GM18499 (cell line): ENCODE measurements at regions not wholly inside any gene's neighbourhood (a gene's known extent, or its start where the extent isn't known, plus 50 kb on each side); places are given as distances from the start of the nearest gene placed in this dataset.
"Not testable (repeated sequence)": the region's sequence is repeated elsewhere in the genome, so short reads cannot be mapped to it uniquely, and the experiment has no call there.

Experiments
- ATAC-seq: cut with Tn5 transposase; IDR thresholded peaks from one replicate; pipeline ENCODE4 v1.9.1; 2021; ENCODE audit warnings: moderate number of reproducible peaks; ENCODE audit not compliant: insufficient read depth, unreplicated experiment

DNA sequence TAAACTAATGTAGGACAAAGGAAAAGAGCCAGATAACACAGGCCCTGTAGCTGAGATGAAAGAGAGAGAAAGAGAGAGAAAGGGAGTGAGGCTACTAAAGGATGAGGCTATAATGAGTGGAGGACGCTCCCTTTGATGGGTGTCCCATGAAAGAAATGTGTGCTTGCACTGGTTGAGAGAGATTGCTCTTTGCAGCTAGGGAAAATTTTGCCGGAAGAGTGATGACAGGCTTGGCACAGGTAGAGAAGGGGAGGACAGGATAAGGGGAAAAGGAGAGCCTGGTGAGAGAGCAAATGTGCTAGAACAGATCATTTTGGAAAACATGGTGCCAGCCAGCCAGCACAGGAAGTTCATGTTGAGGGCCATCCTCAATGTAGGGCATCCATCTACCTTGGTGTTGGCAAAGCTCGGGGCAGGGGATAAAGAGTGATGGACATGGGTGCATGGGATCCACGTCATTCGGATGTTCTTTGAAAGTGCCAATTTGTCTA lies 248.6 kb downstream of the BTG1 start:
- ATAC-seq, result no peak

DNA sequence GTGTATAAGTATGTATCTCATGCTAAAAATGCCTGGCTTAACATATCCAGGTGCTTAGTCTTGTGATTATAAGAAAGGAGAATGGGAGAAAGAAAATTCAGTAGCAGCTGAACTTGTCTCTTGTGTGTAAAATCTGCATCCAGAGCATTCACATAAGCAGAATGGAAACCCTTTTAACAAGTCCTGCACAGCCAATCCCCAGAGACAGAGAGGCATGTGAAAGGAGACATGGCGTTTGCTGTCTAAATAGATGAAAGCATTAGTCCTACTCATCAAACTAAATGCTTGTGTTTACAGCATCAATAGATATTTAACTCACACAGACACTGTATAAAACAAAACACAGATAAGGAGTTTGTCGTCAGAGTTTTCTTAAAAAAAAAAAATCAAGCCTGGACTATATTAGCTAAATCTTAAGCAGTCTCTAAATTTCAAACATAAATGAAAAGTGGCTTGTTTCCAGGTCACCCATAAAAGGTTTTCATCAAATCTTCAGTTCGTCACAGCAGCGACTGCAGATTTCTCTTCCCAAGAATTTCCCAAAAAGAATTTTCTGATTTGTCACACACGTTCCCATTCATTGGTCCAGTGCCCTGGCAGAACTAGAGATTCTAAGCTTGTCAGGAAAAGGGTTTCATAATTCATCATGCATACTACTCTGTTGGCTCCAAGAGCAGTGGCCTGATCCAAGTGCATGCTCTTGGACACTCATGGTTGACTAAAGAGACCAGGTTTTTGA lies 249.2 kb downstream of the BTG1 start:
- ATAC-seq, result no peak

DNA sequence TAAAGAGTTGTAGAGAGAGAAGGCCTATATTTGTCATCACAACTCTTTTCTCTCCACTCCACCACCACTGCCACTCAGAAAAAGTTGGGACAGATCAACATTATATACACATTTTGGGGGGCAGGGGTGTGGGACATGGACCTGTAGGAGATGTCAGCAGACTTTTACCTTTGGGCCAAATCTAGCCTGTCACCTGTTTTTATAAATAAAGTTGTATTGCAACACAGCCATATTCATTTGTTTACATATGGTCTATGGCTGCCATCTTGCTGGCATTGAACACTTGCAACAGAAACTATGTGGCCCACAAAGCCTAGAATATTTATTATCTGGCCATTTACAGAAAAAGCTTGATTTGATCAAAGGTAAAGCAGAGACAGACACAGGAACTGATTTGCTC lies 250.7 kb downstream of the BTG1 start:
- no peak for ATAC-seq

DNA sequence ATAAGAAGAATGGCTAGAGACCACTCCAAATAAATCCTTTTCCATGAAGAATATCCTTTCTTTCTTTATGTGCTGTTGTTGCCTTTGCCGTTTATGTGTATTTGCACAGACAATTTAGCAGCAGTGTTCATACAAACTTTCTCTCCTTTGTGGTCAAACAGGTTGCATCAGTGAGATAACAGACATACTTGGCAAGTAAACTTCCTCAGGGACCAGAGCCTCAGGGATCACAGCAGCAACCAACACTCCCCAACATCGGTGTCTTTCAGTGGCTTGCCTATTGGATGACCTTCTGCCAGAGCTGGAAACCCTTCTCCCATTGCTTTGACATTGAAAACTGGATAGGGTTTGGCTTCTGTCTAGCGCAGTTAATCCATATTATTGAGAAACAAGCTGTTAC lies 252.2 kb downstream of the BTG1 start:
- ATAC-seq, result no peak

DNA sequence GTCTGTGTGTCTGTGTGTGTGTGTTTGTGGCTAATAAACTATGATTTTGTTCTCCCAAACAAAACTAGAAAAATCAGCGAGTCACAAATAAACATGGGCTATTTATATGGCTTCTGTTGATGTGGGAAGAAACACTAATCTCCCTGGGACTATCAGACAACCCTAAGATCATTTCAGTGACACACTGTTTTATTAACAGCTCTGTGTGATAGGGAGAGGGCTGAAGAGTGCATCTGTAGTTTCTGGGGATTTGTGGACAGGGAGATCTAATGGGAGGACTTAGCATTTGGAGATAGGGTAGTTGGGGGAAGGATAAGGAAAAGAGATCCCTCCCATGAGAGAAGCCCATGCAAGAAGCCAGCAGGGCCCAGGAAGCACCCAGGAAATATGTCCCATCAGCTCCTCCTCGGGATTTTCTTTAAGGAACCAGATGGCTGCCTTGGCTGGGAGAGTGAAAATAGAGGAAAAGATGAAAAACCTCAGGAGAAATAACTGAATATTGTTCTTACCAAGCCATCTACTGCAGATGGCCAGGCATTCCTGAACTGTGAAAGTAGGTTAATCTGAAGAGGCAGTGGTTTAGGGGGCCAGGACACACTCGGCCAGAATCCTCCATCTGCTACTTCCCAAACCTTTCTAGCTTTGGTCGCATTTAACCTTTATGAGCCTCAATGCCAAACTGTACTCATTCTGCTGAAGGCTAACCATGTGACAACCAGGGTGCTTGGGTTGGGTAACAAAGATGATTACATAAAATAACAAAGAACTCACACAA lies 253.4 kb downstream of the BTG1 start:
- ATAC-seq, result no peak

DNA sequence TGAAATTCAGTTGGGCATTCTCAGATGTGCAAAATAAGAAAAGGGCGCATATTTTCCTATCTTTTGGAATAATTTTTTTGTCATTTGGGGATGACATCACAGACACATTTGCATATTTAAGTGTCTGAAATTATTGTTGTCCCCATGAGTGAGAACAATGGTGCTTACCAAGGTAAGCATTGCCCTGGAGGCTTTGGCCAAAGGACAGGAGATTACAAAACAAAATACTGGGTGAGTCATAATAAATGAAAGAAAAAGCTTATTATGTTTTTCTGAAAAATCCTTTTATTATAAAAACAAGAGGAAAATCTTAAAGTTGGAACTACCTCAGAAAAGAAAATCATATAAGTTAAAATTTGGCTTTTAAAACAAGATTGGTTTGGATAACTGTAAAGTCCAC lies 254.9 kb downstream of the BTG1 start:
- ATAC-seq, result no peak

DNA sequence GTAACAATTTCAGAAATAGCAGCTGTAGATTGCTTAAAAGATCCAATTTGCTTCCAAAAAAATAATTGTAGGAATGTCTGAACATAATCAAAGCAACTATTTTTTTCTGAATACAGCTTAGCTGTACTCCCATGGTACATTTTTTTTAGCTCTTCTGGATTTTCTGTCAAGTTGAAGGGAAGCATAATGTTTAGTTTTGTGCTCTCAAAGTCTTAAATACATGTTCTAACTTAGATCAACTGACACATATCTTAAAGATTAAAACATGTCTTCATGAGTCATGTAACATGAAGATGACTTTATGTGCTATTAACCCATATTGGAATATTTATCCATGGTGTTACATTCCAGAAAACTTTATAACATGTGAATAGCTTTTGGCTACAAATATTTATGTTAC lies 255.7 kb downstream of the BTG1 start:
- no peak for ATAC-seq

DNA sequence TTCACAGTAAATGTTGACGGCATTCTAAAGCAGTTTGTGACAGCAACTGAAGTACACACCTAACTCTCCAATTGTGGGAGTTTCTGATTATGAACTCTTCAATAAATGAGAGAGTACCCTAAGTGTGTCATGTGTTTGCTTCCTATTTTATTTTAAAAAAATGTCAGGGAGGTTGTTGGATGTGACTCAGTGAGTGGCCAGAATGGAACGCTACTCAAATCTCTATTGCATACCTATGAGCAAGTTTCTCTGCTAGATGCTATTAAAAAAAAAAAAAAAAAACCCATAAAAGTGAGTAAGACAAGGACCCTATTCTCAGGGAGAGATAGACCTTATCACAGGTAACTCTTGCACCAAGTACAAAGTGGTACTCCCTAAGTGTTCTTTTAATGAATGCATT lies 256.6 kb downstream of the BTG1 start:
- no peak for ATAC-seq

DNA sequence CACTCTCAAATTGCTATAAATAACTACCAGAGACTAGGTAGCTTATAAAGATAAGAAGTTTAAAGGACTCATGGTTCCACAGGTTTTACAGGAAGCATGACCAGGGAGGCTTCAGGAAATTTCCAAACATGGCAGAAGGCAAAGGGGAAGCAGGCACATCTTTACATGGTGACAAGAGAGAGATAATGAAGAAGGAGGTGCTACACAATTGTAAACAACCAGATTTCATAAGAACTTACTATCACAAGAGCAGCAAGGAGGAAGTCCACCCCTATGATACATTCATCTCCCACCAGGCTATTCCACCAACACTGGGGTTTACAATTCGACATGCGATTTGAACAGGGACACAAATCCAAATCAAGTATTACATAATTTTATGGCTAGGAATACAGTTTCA lies 257.7 kb downstream of the BTG1 start:
- ATAC-seq, result no peak

DNA sequence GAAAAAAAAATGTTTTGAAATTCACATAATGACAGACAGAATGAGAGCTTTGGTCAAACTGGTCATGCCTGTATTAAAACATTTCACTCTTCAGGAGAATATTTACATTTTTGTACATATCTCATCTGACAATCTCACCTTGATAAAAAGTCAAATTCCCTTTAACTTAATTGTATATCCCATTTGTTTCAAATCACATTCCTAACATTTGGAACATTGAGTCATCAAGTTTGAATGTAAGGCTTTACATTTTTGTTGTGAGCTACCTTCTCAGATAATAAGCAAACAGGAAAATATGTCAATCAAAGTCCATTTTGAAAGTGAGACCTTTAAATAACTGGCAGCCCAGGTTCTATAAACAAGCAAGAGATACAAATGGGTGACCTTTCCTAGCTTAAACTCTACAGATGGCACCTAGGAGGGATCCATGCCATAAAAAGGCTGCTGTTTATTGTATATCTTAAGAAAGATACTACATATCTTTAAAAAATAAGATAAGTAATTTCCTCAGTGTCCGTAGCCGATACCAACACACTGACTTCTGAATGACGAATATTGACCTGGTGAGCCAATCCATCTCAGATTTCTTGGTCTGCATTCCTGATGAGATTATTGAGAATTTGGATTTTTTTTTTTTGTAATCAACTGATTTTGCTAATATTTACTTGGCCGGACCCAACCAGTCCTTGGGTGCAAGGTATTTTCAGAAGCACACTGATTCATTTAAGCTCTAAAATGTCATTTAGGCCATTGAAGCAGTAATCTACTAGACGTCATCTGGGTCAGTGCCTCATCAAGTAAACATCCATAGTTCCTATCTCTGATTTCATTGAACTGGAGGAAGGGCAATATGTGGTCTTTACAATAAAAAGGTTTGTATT lies 259.6 kb downstream of the BTG1 start:
- no peak for ATAC-seq

DNA sequence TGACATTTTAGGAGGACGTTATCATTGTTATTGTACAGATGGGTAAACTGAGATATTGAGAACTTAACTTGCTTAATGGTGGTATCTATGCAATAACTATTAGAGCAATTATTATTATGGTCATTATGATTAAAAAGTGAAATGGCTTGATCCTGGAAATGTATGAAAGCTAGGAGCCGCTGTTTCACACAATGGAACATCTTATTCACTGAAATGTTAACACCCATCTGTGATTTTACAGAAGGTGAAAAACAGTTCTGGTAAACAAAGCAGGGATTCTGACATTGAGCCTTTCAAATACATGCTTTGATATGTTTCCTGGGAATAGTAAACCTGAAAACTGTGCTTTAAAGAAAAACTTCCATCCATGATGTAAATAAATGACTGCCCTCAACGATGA lies 261.4 kb downstream of the BTG1 start:
- no peak for ATAC-seq

DNA sequence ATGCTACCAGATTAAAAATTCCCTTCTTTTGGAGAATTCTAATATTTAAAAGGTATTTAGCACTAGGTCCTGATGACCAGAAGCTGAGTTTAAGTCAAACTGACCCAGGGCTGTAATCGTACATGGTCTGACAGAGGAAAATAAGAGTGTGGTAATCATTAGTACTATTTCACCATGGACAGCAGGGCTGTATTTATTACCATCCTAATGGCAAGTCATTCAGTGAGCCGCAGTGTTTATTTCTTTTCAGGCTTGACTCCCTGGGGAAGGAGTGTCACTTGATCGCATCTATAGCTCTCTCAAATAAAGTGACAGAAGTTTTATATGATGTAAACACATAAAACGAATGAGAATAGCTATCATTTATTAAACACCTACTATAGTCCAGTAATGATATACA lies 261.8 kb downstream of the BTG1 start:
- no peak for ATAC-seq

DNA sequence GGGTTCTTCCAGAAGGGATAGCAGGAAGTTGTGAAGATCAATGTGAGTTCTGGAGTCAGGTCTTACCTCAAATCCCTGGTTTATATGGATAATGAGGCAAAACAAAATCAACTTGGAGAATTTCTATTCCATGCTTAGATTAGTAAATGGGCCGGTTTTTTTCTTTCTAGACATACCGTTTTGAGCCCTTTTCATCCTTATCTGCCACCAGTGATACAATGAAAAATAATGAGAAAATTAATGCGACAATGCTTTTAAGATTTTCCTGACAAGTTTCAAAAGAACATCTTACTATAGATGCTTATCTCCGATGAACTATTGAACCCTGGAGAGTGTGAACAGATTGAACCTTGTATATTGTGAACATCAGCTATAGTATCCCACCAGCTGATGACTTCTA lies 262.7 kb downstream of the BTG1 start:
- no peak for ATAC-seq

DNA sequence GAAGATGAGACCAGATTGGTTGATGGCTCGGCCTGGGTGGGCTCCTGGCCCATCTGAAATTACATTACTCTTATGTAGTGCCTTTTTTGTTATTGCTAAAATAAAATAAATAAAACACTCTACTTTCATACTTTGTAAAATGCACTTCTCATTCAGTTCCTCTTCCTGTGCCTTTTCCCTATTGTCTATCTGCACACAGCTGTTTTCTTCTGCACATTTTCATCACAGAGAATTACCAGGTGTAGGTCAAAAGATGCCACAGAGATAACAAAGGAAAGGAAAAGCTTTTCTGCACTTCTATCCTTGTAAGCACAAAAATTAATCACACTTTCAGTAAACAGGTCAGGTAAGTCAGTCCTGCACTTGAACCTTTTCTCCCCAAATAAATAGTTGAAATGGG lies 265.1 kb downstream of the BTG1 start:
- no peak for ATAC-seq

DNA sequence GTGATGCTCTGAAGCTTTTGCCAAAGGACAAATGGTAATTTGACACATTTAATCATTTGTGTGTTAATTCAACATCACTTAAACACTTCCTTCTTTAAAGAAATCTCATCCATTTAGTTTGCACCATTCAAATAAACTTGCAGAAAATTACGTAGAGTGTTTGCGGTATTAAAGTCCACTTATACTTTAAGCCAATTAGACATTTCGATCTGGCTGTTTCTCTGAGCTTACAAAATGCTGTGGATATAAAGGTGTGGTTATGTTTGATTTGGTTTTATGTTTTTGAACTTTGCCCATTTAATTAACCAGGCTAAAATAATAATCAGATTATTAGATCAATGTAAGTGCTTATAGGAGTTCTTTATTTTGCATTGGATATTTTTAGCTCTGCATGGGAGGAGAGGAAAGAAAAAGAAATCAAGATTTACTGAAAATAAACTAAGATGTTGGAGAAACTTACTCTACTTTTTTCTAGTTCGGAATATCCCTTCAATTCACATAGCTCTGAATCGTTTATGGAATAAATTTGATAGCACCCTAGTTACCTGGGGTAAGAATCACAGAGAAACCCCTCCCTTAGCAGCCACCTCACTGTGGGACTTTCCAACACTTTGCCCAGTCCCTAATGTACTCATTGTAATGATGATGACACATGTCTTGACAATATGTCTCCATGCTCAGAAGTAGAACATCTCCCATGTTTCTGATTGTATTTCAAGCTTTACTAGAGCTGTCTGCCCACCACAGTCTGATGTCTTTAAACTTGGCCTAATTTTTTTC lies 268.0 kb downstream of the BTG1 start:
- ATAC-seq, result no peak

DNA sequence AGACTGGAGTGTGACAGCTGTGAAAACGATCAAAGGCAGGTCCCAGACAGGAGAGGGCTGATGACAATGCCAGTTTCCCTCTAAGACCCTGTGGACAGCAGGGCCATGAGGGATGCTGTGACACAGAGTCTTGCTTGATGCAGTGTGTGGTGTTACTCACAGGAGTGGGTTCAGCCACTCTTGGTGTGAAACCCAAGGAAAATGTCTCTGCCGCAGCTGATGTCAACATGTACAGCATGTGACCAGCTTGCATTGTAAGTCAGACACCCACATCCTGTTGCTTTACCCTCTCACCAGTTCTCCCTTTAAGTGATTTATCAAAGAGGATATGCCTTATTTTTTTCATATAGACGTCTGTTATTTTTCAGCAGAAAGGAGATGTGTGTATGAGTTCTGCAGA lies 268.6 kb downstream of the BTG1 start:
- peak; percentile 84 for ATAC-seq

DNA sequence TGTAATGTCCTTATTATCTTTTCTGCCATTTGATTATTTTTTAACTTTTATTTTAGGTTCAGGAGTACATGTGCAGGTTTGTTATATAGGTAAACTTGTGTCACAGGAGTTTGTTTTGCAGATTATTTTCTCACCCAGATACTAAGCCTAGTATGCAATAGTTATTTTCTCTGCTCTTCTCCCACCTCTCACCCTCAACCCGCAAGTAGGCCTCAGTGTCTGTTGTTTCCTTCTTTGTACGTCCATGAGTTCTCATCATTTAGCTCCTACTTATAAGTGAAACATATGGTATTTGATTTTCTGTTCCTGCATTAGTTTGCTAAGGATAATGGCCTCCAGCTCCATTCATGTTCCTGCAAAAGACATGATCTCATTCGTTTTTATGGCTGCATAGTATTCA lies 270.0 kb downstream of the BTG1 start:
- not testable (repeated sequence) for ATAC-seq

DNA sequence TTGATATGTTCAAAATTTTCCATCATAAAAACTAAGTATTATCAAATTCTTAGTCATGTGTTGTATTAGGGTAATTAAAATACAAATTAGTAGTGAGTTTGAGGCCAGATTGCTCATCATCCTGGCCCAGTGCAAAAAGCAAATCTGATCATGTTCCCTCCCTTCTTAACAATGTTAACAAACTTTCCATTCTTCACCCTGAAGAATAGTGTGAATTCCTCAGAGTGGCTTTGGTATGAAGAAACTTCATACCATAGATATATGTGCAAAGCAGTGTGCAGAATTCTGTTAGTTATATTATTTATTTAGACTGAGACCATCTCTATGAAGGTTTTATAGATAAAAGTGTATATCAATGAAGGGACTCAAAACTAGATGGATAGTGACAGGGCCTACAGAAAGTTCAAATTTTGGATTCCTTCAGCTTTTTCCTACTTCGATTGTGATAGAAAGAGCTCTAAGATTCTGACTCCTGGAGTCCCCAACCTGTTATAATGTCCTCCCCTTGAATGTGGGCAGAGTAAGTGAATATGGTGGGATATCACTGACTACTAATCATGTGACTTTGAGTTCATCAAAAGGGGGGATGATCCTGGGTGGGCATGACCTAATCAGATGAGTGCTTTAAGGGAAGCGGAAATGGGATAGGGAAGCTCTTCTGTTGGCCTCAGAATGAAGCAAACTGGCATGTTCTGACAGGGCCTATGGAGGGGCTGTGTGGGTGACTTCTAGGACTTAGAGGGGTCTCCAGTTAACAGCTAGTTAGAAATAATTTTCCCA lies 271.4 kb downstream of the BTG1 start:
- ATAC-seq, result no peak

DNA sequence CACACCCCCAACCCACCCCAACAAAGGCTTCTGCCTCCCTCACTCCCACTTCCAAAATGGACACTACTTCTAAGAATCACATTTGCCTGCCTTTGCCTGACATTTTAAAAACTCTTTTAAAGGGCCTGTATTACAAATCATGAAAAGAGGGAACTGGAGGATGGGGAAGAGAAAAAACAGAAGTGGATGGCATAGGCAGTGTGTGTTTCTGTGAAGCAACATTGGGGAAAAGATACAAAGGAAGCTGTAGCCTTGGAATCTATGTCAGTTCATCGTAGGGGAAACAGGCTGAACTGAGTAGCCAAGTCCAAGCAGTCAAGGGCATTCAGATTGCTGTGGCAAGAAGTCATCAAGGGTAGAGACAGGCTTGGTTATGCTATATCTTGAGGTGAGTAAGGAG lies 273.9 kb downstream of the BTG1 start:
- ATAC-seq, result no peak
